ENCODE measurements at regions not wholly inside any gene's neighbourhood (a gene's known extent, or its start where the extent isn't known, plus 50 kb on each side); places are given as distances from the start of the nearest gene placed in this dataset.

GRCh38 chr10:129110780-129111179, 356.3 kb upstream of the MGMT start:
- H3K36me3 ChIP-seq (ENCODE audit: insufficient read depth, low read length): no peaks in the 10 kb centered on the region
- no peaks in the 10 kb centered on the region; the same call in 1 of the 2 replicates for H3K27me3 ChIP-seq (ENCODE audit: insufficient read depth, low read length)
- H3K4me2 ChIP-seq (ENCODE audit: low read length): no peak overlapping the region
- no peaks in the 10 kb centered on the region for H3K79me2 ChIP-seq (ENCODE audit: insufficient read depth, low read length)
- no peaks in the 10 kb centered on the region for H3K9me3 ChIP-seq (ENCODE audit: low read length)
- H3K4me1 ChIP-seq (ENCODE audit: insufficient read depth, low read length, severe bottlenecking): no peaks in the 10 kb centered on the region
- no peaks in the 10 kb centered on the region for H4K20me1 ChIP-seq (ENCODE audit: insufficient read depth, low read length)
- H3K27ac ChIP-seq (ENCODE audit: low read depth, low read length, poor library complexity, severe bottlenecking): no peak overlapping the region
- H2AFZ ChIP-seq (ENCODE audit: low read length): no peak overlapping the region
- H3K4me3 ChIP-seq (ENCODE audit: low read depth, low read length, poor library complexity, severe bottlenecking): no peak overlapping the region
- no peak for TF ChIP-seq CTCF (IDR thresholded peaks at IDR 0.05; ENCODE audit: low read length)
- TF ChIP-seq EZH2 (IDR thresholded peaks at IDR 0.05; ENCODE audit: borderline replicate concordance, low read length): no peak
- H3K9me2 ChIP-seq (ENCODE audit: low read depth, low read length): no peaks in the 10 kb centered on the region
- no peak overlapping the region for H3K9ac ChIP-seq (ENCODE audit: low read length)
- H3F3A ChIP-seq (ENCODE audit: insufficient read depth, low read length): no peaks in the 10 kb centered on the region

GRCh38 chr10:129111922-129112321, 355.1 kb upstream of the MGMT start:
- H3K27me3 ChIP-seq (ENCODE audit: insufficient read depth, low read length): no peaks in the 10 kb centered on the region; the same call in 1 of the 2 replicates
- H3K9ac ChIP-seq (ENCODE audit: low read length): no peak overlapping the region
- no peaks in the 10 kb centered on the region for H3K36me3 ChIP-seq (ENCODE audit: insufficient read depth, low read length)

GRCh38 chr10:129114588-129114987, 352.5 kb upstream of the MGMT start:
- TF ChIP-seq CTCF (IDR thresholded peaks at IDR 0.05; ENCODE audit: low read length) (no peak), EZH2 (IDR thresholded peaks at IDR 0.05; ENCODE audit: borderline replicate concordance, low read length) (no peak)

More at GRCh38 chr10:129111922-129112321, 355.1 kb upstream of the MGMT start:
- TF ChIP-seq EZH2 (IDR thresholded peaks at IDR 0.05; ENCODE audit: borderline replicate concordance, low read length) (no peak), CTCF (IDR thresholded peaks at IDR 0.05; ENCODE audit: low read length) (no peak)
- Histone ChIP-seq H4K20me1 (ENCODE audit: insufficient read depth, low read length) (no peaks in the 10 kb centered on the region), H3K79me2 (ENCODE audit: insufficient read depth, low read length) (no peaks in the 10 kb centered on the region), H3K4me2 (ENCODE audit: low read length) (no peak overlapping the region), H2AFZ (ENCODE audit: low read length) (no peak overlapping the region), H3K27ac (ENCODE audit: low read depth, low read length, poor library complexity, severe bottlenecking) (no peak overlapping the region), H3K4me3 (ENCODE audit: low read depth, low read length, poor library complexity, severe bottlenecking) (no peak overlapping the region), H3F3A (ENCODE audit: insufficient read depth, low read length) (no peaks in the 10 kb centered on the region), H3K9me2 (ENCODE audit: low read depth, low read length) (no peaks in the 10 kb centered on the region), H3K4me1 (ENCODE audit: insufficient read depth, low read length, severe bottlenecking) (no peaks in the 10 kb centered on the region), H3K9me3 (ENCODE audit: low read length) (no peaks in the 10 kb centered on the region)

More at GRCh38 chr10:129114588-129114987, 352.5 kb upstream of the MGMT start:
- Histone ChIP-seq H3K4me2 (ENCODE audit: low read length) (no peak overlapping the region), H2AFZ (ENCODE audit: low read length) (no peak overlapping the region), H3K9me2 (ENCODE audit: low read depth, low read length) (no peaks in the 10 kb centered on the region), H3K9ac (ENCODE audit: low read length) (no peak overlapping the region), H3K36me3 (ENCODE audit: insufficient read depth, low read length) (no peaks in the 10 kb centered on the region), H4K20me1 (ENCODE audit: insufficient read depth, low read length) (no peaks in the 10 kb centered on the region), H3K4me3 (ENCODE audit: low read depth, low read length, poor library complexity, severe bottlenecking) (no peak overlapping the region), H3K9me3 (ENCODE audit: low read length) (no peaks in the 10 kb centered on the region), H3K27me3 (ENCODE audit: insufficient read depth, low read length) (no peaks in the 10 kb centered on the region; the same call in 1 of the 2 replicates), H3K79me2 (ENCODE audit: insufficient read depth, low read length) (no peaks in the 10 kb centered on the region), H3F3A (ENCODE audit: insufficient read depth, low read length) (no peaks in the 10 kb centered on the region), H3K4me1 (ENCODE audit: insufficient read depth, low read length, severe bottlenecking) (no peaks in the 10 kb centered on the region), H3K27ac (ENCODE audit: low read depth, low read length, poor library complexity, severe bottlenecking) (no peak overlapping the region)
